HCT116 (cell line): ENCODE measurements at regions not wholly inside any gene's neighbourhood (a gene's known extent, or its start where the extent isn't known, plus 50 kb on each side); places are given as distances from the start of the nearest gene placed in this dataset.

Experiments used
- ATAC-seq: fragments of 200-7000 bp; cut with Tn5 transposase; 2 replicates; pipeline ENCODE4 v1.9.1; 2020; ENCODE audit warnings: mild to moderate bottlenecking, moderate library complexity
- BruUV-seq: library from RNA; stranded (reverse); fragments of 400-500 nt; replicated peaks from 2 replicates; lab custom pipeline; 2021; lab: Mats Ljungman, UMichigan
- CTCF ChIA-PET: fragments of 300-600 bp; sonication (Branson Sonifier 250); formaldehyde crosslinking; loops from one replicate; lab custom pipeline; 2021; ENCODE audit warnings: antibody characterized with exemption; lab: Charles Lee
- POLR2A ChIA-PET: fragments of 300-600, 350-600 bp; sonication (Branson Sonifier 250); formaldehyde crosslinking; loops from one replicate; lab custom pipeline; 2021; ENCODE audit warnings: antibody characterized with exemption; lab: Charles Lee
- RAD21 ChIA-PET, 2 experiments: fragments of 300-600 bp; sonication (Branson Sonifier 250); formaldehyde crosslinking; loops; one replicate each; lab custom pipeline; 2023; ENCODE audit warnings: low total read pairs in 2 of 2; ENCODE audit not compliant: uncharacterized antibody in 2 of 2, unreplicated experiment in 2 of 2, low non-redundant PET in 1 of 2; lab: Charles Lee
- DNase-seq: peaks from one replicate; pipeline ENCODE4 v3.0.0-alpha.2; 2010; ENCODE audit warnings: low read depth, low spot score
- H2AFZ ChIP-seq: fragments of 200-600 bp; shearing (Covaris generic), sonication (generic); 2 replicates; pipeline ENCODE4 v1.6.1; 2017; ENCODE audit warnings: low read depth, mixed run types, mixed read lengths, antibody characterized with exemption, low read length; ENCODE audit not compliant: poor library complexity, severe bottlenecking
- H3K27ac ChIP-seq: 2 replicates; pipeline ENCODE4 v1.5.1; 2012; ENCODE audit warnings: low read depth, low read length
- H3K27me3 ChIP-seq: fragments of 200-600 bp; sonication (generic); 2 replicates; pipeline ENCODE4 v1.6.1; 2016; ENCODE audit warnings: mixed run types, low read length, mixed read lengths; ENCODE audit not compliant: insufficient read depth
- H3K36me3 ChIP-seq, 2 experiments: fragments of 200-500 bp in 1 of 2; fragments of 200-600 bp in 1 of 2; sonication (Bioruptor generic) in 1 of 2; sonication (generic) in 1 of 2; 2 replicates each; pipeline versions ENCODE4 v1.5.1 to v1.6.1; 2014 to 2016; ENCODE audit warnings: low read length in 2 of 2, inconsistent platforms in 1 of 2, mixed read lengths in 1 of 2, mixed run types in 1 of 2; ENCODE audit not compliant: insufficient read depth in 2 of 2, control insufficient read depth in 1 of 2
- H3K4me1 ChIP-seq, 2 experiments: fragments of 200-600 bp in 1 of 2; sonication (generic) in 1 of 2; 2 replicates each; pipeline versions ENCODE4 v1.5.1 to v1.6.1; 2012 to 2017; ENCODE audit warnings: low read length in 2 of 2, inconsistent platforms in 1 of 2, mild to moderate bottlenecking in 1 of 2, mixed read lengths in 1 of 2, mixed run types in 1 of 2, moderate library complexity in 1 of 2; ENCODE audit not compliant: insufficient read depth in 2 of 2, control insufficient read depth in 1 of 2
- H3K4me2 ChIP-seq: fragments of 200-600 bp; sonication (generic); 2 replicates; pipeline ENCODE4 v1.6.1; 2017; ENCODE audit warnings: mixed run types, low read length, mixed read lengths
- H3K4me3 ChIP-seq, 2 experiments: fragments of 200-600 bp in 1 of 2; sonication (generic) in 1 of 2; replicated peaks in 1 of 2; 2 replicates each; pipeline ENCODE4 v1.5.1; 2011 to 2016; ENCODE audit warnings: low read length in 2 of 2, control low read depth in 1 of 2, low read depth in 1 of 2, mild to moderate bottlenecking in 1 of 2, mixed read lengths in 1 of 2, mixed run types in 1 of 2
- H3K79me2 ChIP-seq: fragments of 200-600 bp; sonication (generic); 2 replicates; pipeline ENCODE4 v1.6.1; 2017; ENCODE audit warnings: mild to moderate bottlenecking, mixed run types, low read length, moderate library complexity, mixed read lengths; ENCODE audit not compliant: insufficient read depth
- H3K9ac ChIP-seq: fragments of 200-600 bp; sonication (generic); 2 replicates; pipeline ENCODE4 v1.6.1; 2016; ENCODE audit warnings: low read length, mixed read lengths
- H3K9me2 ChIP-seq: fragments of 200-600 bp; sonication (generic), shearing (Covaris generic); 2 replicates; pipeline ENCODE4 v1.6.1; 2017; ENCODE audit warnings: mixed run types, mild to moderate bottlenecking, moderate library complexity; ENCODE audit not compliant: insufficient read depth
- H3K9me3 ChIP-seq, 2 experiments: fragments of 200-500 bp in 1 of 2; fragments of 200-600 bp in 1 of 2; sonication (Bioruptor generic) in 1 of 2; sonication (generic) in 1 of 2; 2 replicates each; pipeline ENCODE4 v1.6.1; 2014 to 2017; ENCODE audit warnings: low read length in 2 of 2, mixed read lengths in 2 of 2, inconsistent platforms in 1 of 2, low read depth in 1 of 2, mild to moderate bottlenecking in 1 of 2, mixed run types in 1 of 2, moderate library complexity in 1 of 2; ENCODE audit not compliant: control insufficient read depth in 1 of 2, insufficient read depth in 1 of 2
- H4K20me1 ChIP-seq: fragments of 200-600 bp; sonication (generic), shearing (Covaris generic); 2 replicates; pipeline ENCODE4 v1.6.1; 2017; ENCODE audit warnings: mixed run types, mild to moderate bottlenecking, moderate library complexity; ENCODE audit not compliant: insufficient read depth
- CBX3 ChIP-seq: IDR thresholded peaks from 2 replicates; pipeline ENCODE4 v1.6.1; 2012; ENCODE audit warnings: low read depth
- CEBPB ChIP-seq: IDR thresholded peaks from 2 replicates; pipeline ENCODE4 v1.6.1; 2012; ENCODE audit warnings: low read depth
- CTCF ChIP-seq, 3 experiments: fragments of 200-600 bp in 1 of 3; sonication (generic) in 1 of 3; IDR thresholded peaks in 2 of 3; conservative IDR thresholded peaks in 1 of 3; 2 replicates each; pipeline ENCODE4 v1.5.1; 2012 to 2017; ENCODE audit warnings: low read depth in 2 of 3, low read length in 2 of 3, antibody characterized with exemption in 1 of 3, borderline replicate concordance in 1 of 3, control low read depth in 1 of 3, mild to moderate bottlenecking in 1 of 3, mixed read lengths in 1 of 3, mixed run types in 1 of 3, moderate library complexity in 1 of 3; ENCODE audit not compliant: insufficient read depth in 1 of 3
- ELF1 ChIP-seq: IDR thresholded peaks from 2 replicates; pipeline ENCODE4 v1.6.1; 2012; ENCODE audit warnings: low read depth, borderline replicate concordance
- EZH2 ChIP-seq: fragments of 200-600 bp; sonication (generic); IDR thresholded peaks from 2 replicates; pipeline ENCODE4 v1.6.1; 2017; ENCODE audit warnings: antibody characterized with exemption, mixed run types
- FOSL1 ChIP-seq: IDR thresholded peaks from 2 replicates; pipeline ENCODE4 v1.6.1; 2012; ENCODE audit warnings: low read depth
- JUND ChIP-seq: IDR thresholded peaks from 2 replicates; pipeline ENCODE4 v1.6.1; 2012
- POLR2A ChIP-seq: IDR thresholded peaks from 2 replicates; pipeline ENCODE4 v1.7.0; 2011; ENCODE audit warnings: borderline replicate concordance; ENCODE audit not compliant: insufficient read depth, insufficient read length; ENCODE audit errors: extremely low read depth
- POLR2AphosphoS5 ChIP-seq: IDR thresholded peaks from 2 replicates; pipeline ENCODE4 v1.6.1; 2011; ENCODE audit warnings: mild to moderate bottlenecking, low read depth, low read length, moderate library complexity
- REST ChIP-seq: IDR thresholded peaks from 2 replicates; pipeline ENCODE4 v1.6.1; 2012; ENCODE audit warnings: low read depth
- TCF7L2 ChIP-seq: IDR thresholded peaks from 2 replicates; pipeline ENCODE4 v1.7.0; 2011; ENCODE audit warnings: borderline replicate concordance, inconsistent platforms; ENCODE audit not compliant: insufficient read depth, insufficient read length; ENCODE audit errors: extremely low read depth
- YY1 ChIP-seq: IDR thresholded peaks from 2 replicates; pipeline ENCODE4 v1.6.1; 2011; ENCODE audit warnings: low read length, low read depth, moderate library complexity, mild to moderate bottlenecking; ENCODE audit not compliant: insufficient replicate concordance; ENCODE audit errors: extremely low read depth
- ZFX ChIP-seq: fragments of 450-650 bp; IDR thresholded peaks from 2 replicates; pipeline ENCODE4 v1.6.1; 2017
- intact Hi-C: fragments of 100-400 bp; cut with micrococcal nuclease; formaldehyde crosslinking; loops from 2 replicates; pipeline ENCODE4 v1.10.0; 2022
- TF ChIP-seq, protein P1 (sequence below): IDR thresholded peaks from 2 replicates; pipeline ENCODE4 v1.6.1; 2012
- TF ChIP-seq, protein P2 (sequence below): IDR thresholded peaks from 2 replicates; pipeline ENCODE4 v1.6.1; 2012

DNA sequence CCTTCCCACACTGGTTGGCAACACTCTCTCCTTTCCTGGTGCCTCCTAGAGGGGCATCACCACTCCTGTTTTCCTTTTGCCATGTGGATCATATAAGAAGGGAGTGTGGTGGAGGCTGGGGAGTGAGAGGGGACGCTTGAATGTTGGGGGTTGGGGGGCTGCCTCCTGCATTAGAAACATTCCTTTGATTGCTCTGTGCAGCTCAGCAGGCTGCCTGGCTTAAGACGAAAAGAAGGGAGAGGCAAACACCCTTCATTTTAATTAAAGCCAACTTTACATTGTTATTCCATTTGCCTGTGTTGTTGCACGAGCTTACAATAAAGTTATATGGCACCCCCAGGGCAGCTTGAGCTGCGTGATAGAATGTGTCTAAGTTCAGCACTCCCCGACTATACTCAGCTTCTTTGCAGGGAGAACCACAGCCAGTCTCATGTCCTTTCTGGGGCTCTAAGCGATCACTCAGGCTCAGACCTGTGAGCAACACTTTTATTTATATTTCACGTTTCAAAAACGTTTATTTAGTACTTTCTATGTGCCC, 57.4 kb downstream of the FOXD2 start:
- Histone ChIP-seq H3K9ac (no peak overlapping the region), H2AFZ (no peak overlapping the region), H3K9me3 (no peaks in the 10 kb centered on the region), H3K36me3 (no peaks in the 10 kb centered on the region), H3K4me2 (no peak overlapping the region), H3K4me1 (no peaks in the 10 kb centered on the region), H3K27ac (no peak overlapping the region), H3K9me2 (no peaks in the 10 kb centered on the region), H3K79me2 (no peaks in the 10 kb centered on the region), H4K20me1 (no peaks in the 10 kb centered on the region), H3K27me3 (peaks cover 19% of the 10 kb centered on the region; the same call in 1 of the 2 replicates), H3K4me3 (no peak overlapping the region)
- DNase-seq (no peak), ATAC-seq (no peak)
- POLR2A ChIA-PET, result no interaction called here
- BruUV-seq, result no TSS peak
- TF ChIP-seq CEBPB, result no peak
- no peak for TF ChIP-seq CBX3
- TF ChIP-seq JUND, result no peak
- no peak for TF ChIP-seq YY1
- TF ChIP-seq, protein P1, sequence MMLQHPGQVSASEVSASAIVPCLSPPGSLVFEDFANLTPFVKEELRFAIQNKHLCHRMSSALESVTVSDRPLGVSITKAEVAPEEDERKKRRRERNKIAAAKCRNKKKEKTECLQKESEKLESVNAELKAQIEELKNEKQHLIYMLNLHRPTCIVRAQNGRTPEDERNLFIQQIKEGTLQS, result no peak
- TF ChIP-seq, protein P2, sequence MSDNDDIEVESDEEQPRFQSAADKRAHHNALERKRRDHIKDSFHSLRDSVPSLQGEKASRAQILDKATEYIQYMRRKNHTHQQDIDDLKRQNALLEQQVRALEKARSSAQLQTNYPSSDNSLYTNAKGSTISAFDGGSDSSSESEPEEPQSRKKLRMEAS, result no peak
- TF ChIP-seq FOSL1, result no peak
- TF ChIP-seq POLR2AphosphoS5, result no peak
- TF ChIP-seq ZFX, result no peak
- TF ChIP-seq POLR2A, result no peak
- no peak for TF ChIP-seq ELF1
- TF ChIP-seq CTCF (IDR thresholded peaks at IDR 0.05 in 2 of 3, conservative IDR thresholded peaks at IDR 0.05 in 1 of 3; ENCODE audit: borderline replicate concordance in 1 of 3, insufficient read depth in 1 of 3, low read depth in 2 of 3, low read length in 2 of 3), result no peak
- no peak for TF ChIP-seq REST
- TF ChIP-seq EZH2, result no peak
- no peak for TF ChIP-seq TCF7L2
- intact Hi-C loops, result no loop called here
- RAD21 ChIA-PET, result no interaction called here
- CTCF ChIA-PET, result no interaction called here
